ENCODE measurements at regions not wholly inside any gene's neighbourhood (a gene's known extent, or its start where the extent isn't known, plus 50 kb on each side); places are given as distances from the start of the nearest gene placed in this dataset.

GRCh38 chrX:145533534-145533933 lies 284.1 kb upstream of the SLITRK2 start:
- no peak for TF ChIP-seq POLR2A (IDR thresholded peaks at IDR 0.05)
- TF ChIP-seq, protein P1, sequence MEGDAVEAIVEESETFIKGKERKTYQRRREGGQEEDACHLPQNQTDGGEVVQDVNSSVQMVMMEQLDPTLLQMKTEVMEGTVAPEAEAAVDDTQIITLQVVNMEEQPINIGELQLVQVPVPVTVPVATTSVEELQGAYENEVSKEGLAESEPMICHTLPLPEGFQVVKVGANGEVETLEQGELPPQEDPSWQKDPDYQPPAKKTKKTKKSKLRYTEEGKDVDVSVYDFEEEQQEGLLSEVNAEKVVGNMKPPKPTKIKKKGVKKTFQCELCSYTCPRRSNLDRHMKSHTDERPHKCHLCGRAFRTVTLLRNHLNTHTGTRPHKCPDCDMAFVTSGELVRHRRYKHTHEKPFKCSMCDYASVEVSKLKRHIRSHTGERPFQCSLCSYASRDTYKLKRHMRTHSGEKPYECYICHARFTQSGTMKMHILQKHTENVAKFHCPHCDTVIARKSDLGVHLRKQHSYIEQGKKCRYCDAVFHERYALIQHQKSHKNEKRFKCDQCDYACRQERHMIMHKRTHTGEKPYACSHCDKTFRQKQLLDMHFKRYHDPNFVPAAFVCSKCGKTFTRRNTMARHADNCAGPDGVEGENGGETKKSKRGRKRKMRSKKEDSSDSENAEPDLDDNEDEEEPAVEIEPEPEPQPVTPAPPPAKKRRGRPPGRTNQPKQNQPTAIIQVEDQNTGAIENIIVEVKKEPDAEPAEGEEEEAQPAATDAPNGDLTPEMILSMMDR (IDR thresholded peaks at IDR 0.05), result no peak
- WGBS, 4 donors, result 75 to 82% (median 78%) methylated on average over 3 of the region's 3 CpGs
- Histone ChIP-seq H3K9me3 (replicated peaks in 1 of 3) (peaks cover 0 to 2% (median 0%) of the 10 kb centered on the region in 3 donors), H3K36me3 (replicated peaks in 1 of 2) (no peaks in the 10 kb centered on the region), H3K4me3 (no peak overlapping the region), H3K27ac (no peak overlapping the region), H3K4me1 (replicated peaks in 1 of 2) (no peaks in the 10 kb centered on the region), H3K27me3 (no peaks in the 10 kb centered on the region)
- no peak for DNase-seq
- intact Hi-C loops (cut with DNase I), result no loop called here

- H3K36me3 ChIP-seq (replicated peaks in 1 of 2), result no peaks in the 10 kb centered on the region
- intact Hi-C loops (cut with DNase I), result no loop called here
- H3K27ac ChIP-seq, result no peak overlapping the region
- H3K27me3 ChIP-seq, result no peaks in the 10 kb centered on the region
- no peak for DNase-seq
- H3K4me1 ChIP-seq (replicated peaks in 1 of 2), result no peaks in the 10 kb centered on the region
- no peak overlapping the region for H3K4me3 ChIP-seq
- H3K9me3 ChIP-seq (replicated peaks in 1 of 3), result no peaks in the 10 kb centered on the region
- no peak for TF ChIP-seq POLR2A (IDR thresholded peaks at IDR 0.05)
- TF ChIP-seq, protein P1 (IDR thresholded peaks at IDR 0.05), result no peak
- WGBS, 4 donors, result 64 to 79% (median 74%) methylated on average over 3 of the region's 3 CpGs
Observed at GRCh38 chrX:145549496-145549895, 268.1 kb upstream of the SLITRK2 start.

GRCh38 chrX:145552643-145553042 lies 265.0 kb upstream of the SLITRK2 start:
- Histone ChIP-seq H3K9me3 (replicated peaks in 1 of 3) (no peaks in the 10 kb centered on the region), H3K4me1 (replicated peaks in 1 of 2) (no peaks in the 10 kb centered on the region), H3K27me3 (no peaks in the 10 kb centered on the region), H3K27ac (no peak overlapping the region), H3K36me3 (replicated peaks in 1 of 2) (no peaks in the 10 kb centered on the region), H3K4me3 (no peak overlapping the region)
- no peak for DNase-seq
- 26 to 65% (median 40%) methylated on average over 1 of the region's 1 CpG for WGBS, 4 donors
- TF ChIP-seq, protein P1 (IDR thresholded peaks at IDR 0.05), result no peak
- no peak for TF ChIP-seq POLR2A (IDR thresholded peaks at IDR 0.05)
- intact Hi-C loops (cut with DNase I), result no loop called here

- H3K27me3 ChIP-seq, result no peaks in the 10 kb centered on the region
- no peaks in the 10 kb centered on the region for H3K4me1 ChIP-seq (replicated peaks in 1 of 2)
- no peak overlapping the region for H3K4me3 ChIP-seq
- DNase-seq, result no peak
- H3K9me3 ChIP-seq (replicated peaks in 1 of 3), result no peaks in the 10 kb centered on the region
- intact Hi-C loops (cut with DNase I), result no loop called here
- H3K27ac ChIP-seq, result no peak overlapping the region
- WGBS, 4 donors, result 58 to 74% methylated on average over 4 of the region's 4 CpGs; no CpG with 5 or more reads in 2 of the 4 donors
- no peaks in the 10 kb centered on the region for H3K36me3 ChIP-seq (replicated peaks in 1 of 2)
- TF ChIP-seq POLR2A (IDR thresholded peaks at IDR 0.05), result no peak
- TF ChIP-seq, protein P1 (IDR thresholded peaks at IDR 0.05), result no peak
Observed at GRCh38 chrX:145553702-145554101, 263.9 kb upstream of the SLITRK2 start.
